ENCODE measurements at regions not wholly inside any gene's neighbourhood (a gene's known extent, or its start where the extent isn't known, plus 50 kb on each side); places are given as distances from the start of the nearest gene placed in this dataset.
A peak's percentile ranks its signal among the peaks of the same experiment; 100 is the strongest.

GRCh38 chr13:74743992-74744391, 609.8 kb upstream of the KLF12 start:
- 80% methylated on average over 1 of the region's 3 CpGs for WGBS (ENCODE audit: insufficient coverage)
- peaks cover 2 to 14% (median 10%) of the 10 kb centered on the region in 7 donors for H3K9me3 Mint-ChIP-seq
- no peak overlapping the region for H2AFZ ChIP-seq (ENCODE audit: insufficient read depth, low read depth, low read length, poor library complexity, severe bottlenecking)

GRCh38 chr13:74741732-74742131, 607.5 kb upstream of the KLF12 start:
- Mint-ChIP-seq H3K4me3 (no peak overlapping the region), H3K9me3 (peaks cover 0 to 13% (median 5%) of the 10 kb centered on the region in 7 donors), H3K27ac (no peak overlapping the region), H3K4me1 (no peaks in the 10 kb centered on the region), H3K36me3 (no peaks in the 10 kb centered on the region), H3K27me3 (ENCODE audit: low read depth in 3 of 3) (no peaks in the 10 kb centered on the region)
- H3K9ac ChIP-seq (ENCODE audit: insufficient read depth, low read length, poor library complexity, severe bottlenecking), result no peak overlapping the region
- H3K79me2 ChIP-seq (ENCODE audit: insufficient read depth, low read length), result no peaks in the 10 kb centered on the region
- no peak overlapping the region for H2AFZ ChIP-seq (ENCODE audit: insufficient read depth, low read depth, low read length, poor library complexity, severe bottlenecking)
- DNase-seq, result no peak
- TF ChIP-seq CTCF (IDR thresholded peaks at IDR 0.05), result no peak
- 78% methylated on average over 3 of the region's 3 CpGs for WGBS (ENCODE audit: insufficient coverage)
- no peaks in the 10 kb centered on the region for H3K36me3 ChIP-seq (replicated peaks in 1 of 2; ENCODE audit: control insufficient read depth in 1 of 2, insufficient read depth in 2 of 2, low read length in 2 of 2)
- intact Hi-C loops (cut with micrococcal nuclease), result no loop called here
- no peak overlapping the region for H3K4me3 ChIP-seq (replicated peaks in 1 of 3; ENCODE audit: low read depth in 2 of 3, low read length in 3 of 3)
- peaks cover 11 to 12% of the 10 kb centered on the region in 2 donors for H3K9me3 ChIP-seq (replicated peaks in 1 of 2; ENCODE audit: control insufficient read depth in 1 of 2, insufficient read depth in 1 of 2, low read length in 2 of 2)
- no peak overlapping the region for H3K27ac ChIP-seq (ENCODE audit: low read depth in 1 of 2, low read length in 2 of 2)
- H3K4me2 ChIP-seq (replicated peaks; ENCODE audit: extremely low read depth, low read length, poor library complexity, severe bottlenecking), result no peak overlapping the region
- no peaks in the 10 kb centered on the region for H4K20me1 ChIP-seq (ENCODE audit: insufficient read depth, low read length)
- no peaks in the 10 kb centered on the region for H3K4me1 ChIP-seq (ENCODE audit: control insufficient read depth in 1 of 2, insufficient read depth in 2 of 2, low read length in 2 of 2)
- H3K27me3 ChIP-seq (ENCODE audit: control insufficient read depth in 2 of 2, insufficient read depth in 2 of 2, low read length in 2 of 2), result no peaks in the 10 kb centered on the region

More at GRCh38 chr13:74743992-74744391, 609.8 kb upstream of the KLF12 start:
- TF ChIP-seq CTCF (IDR thresholded peaks at IDR 0.05), result no peak
- Histone ChIP-seq H3K9ac (ENCODE audit: insufficient read depth, low read length, poor library complexity, severe bottlenecking) (no peak overlapping the region), H3K4me2 (replicated peaks; ENCODE audit: extremely low read depth, low read length, poor library complexity, severe bottlenecking) (no peak overlapping the region), H3K27ac (ENCODE audit: low read depth in 1 of 2, low read length in 2 of 2) (no peak overlapping the region), H3K4me3 (replicated peaks in 1 of 3; ENCODE audit: low read depth in 2 of 3, low read length in 3 of 3) (no peak overlapping the region), H3K36me3 (replicated peaks in 1 of 2; ENCODE audit: control insufficient read depth in 1 of 2, insufficient read depth in 2 of 2, low read length in 2 of 2) (no peaks in the 10 kb centered on the region), H3K27me3 (ENCODE audit: control insufficient read depth in 2 of 2, insufficient read depth in 2 of 2, low read length in 2 of 2) (no peaks in the 10 kb centered on the region), H3K4me1 (ENCODE audit: control insufficient read depth in 1 of 2, insufficient read depth in 2 of 2, low read length in 2 of 2) (no peaks in the 10 kb centered on the region), H4K20me1 (ENCODE audit: insufficient read depth, low read length) (no peaks in the 10 kb centered on the region), H3K79me2 (ENCODE audit: insufficient read depth, low read length) (no peaks in the 10 kb centered on the region), H3K9me3 (replicated peaks in 1 of 2; ENCODE audit: control insufficient read depth in 1 of 2, insufficient read depth in 1 of 2, low read length in 2 of 2) (peaks cover 11 to 13% of the 10 kb centered on the region in 2 donors)
- DNase-seq, result no peak
- Mint-ChIP-seq H3K4me1 (no peaks in the 10 kb centered on the region), H3K36me3 (no peaks in the 10 kb centered on the region), H3K4me3 (no peak overlapping the region), H3K27me3 (ENCODE audit: low read depth in 3 of 3) (peaks cover 0 to 3% (median 0%) of the 10 kb centered on the region in 3 donors), H3K27ac (peak overlapping the region in 1 of 7 donors; percentile 59)
- intact Hi-C loops (cut with micrococcal nuclease), result no loop called here

All from CD14-positive monocyte (primary cell).